ENCODE measurements at regions not wholly inside any gene's neighbourhood (a gene's known extent, or its start where the extent isn't known, plus 50 kb on each side); places are given as distances from the start of the nearest gene placed in this dataset.

- no peak for TF ChIP-seq CTCF (IDR thresholded peaks at IDR 0.05; ENCODE audit: control extremely low read depth, extremely low read depth)
- no peak overlapping the region for H3K9ac ChIP-seq (ENCODE audit: insufficient read depth in 1 of 2, low read length in 2 of 2)
- no peak overlapping the region for H3K27ac ChIP-seq (ENCODE audit: low read depth in 1 of 2, low read length in 1 of 2)
- no peaks in the 10 kb centered on the region for H3K27me3 ChIP-seq (ENCODE audit: control insufficient read depth in 3 of 3, insufficient read depth in 3 of 3, low read length in 2 of 3)
- 80 to 83% methylated on average over 3 of the region's 3 CpGs for WGBS, 2 donors
- no peaks in the 10 kb centered on the region for H3K4me1 ChIP-seq (ENCODE audit: control insufficient read depth in 5 of 5, insufficient read depth in 5 of 5, low read length in 5 of 5)
- ATAC-seq (ENCODE audit: insufficient read depth, low FRiP score) (no peak), DNase-seq (no peak)
- no peak overlapping the region for H3K4me3 ChIP-seq
- H3K36me3 ChIP-seq (ENCODE audit: control insufficient read depth in 4 of 4, insufficient read depth in 4 of 4, low read length in 4 of 4) = no peaks in the 10 kb centered on the region
- H3K9me3 ChIP-seq (ENCODE audit: control insufficient read depth in 4 of 4, insufficient read depth in 3 of 4, low read length in 3 of 4) = no peaks in the 10 kb centered on the region
These were observed 80.6 kb downstream of the VSTM2A start for GRCh38 chr7:54622696-54623309.
